AG09309 (cell line): ENCODE measurements at regions not wholly inside any gene's neighbourhood (a gene's known extent, or its start where the extent isn't known, plus 50 kb on each side); places are given as distances from the start of the nearest gene placed in this dataset.

Source experiments
- DNase-seq: peaks from one replicate; pipeline ENCODE4 v3.0.0-alpha.2; 2010; ENCODE audit warnings: low read depth
- H3K4me3 ChIP-seq: 2 replicates; pipeline ENCODE4 v1.5.1; 2011; ENCODE audit warnings: mild to moderate bottlenecking, low read depth, low read length, moderate library complexity; ENCODE audit not compliant: control insufficient read depth
- TF ChIP-seq, protein P1 (sequence below): IDR thresholded peaks from 2 replicates; pipeline ENCODE4 v1.5.1; 2011; ENCODE audit warnings: mild to moderate bottlenecking, low read depth, low read length, inconsistent platforms; ENCODE audit not compliant: insufficient read depth, control insufficient read depth; ENCODE audit errors: missing control alignments

DNA sequence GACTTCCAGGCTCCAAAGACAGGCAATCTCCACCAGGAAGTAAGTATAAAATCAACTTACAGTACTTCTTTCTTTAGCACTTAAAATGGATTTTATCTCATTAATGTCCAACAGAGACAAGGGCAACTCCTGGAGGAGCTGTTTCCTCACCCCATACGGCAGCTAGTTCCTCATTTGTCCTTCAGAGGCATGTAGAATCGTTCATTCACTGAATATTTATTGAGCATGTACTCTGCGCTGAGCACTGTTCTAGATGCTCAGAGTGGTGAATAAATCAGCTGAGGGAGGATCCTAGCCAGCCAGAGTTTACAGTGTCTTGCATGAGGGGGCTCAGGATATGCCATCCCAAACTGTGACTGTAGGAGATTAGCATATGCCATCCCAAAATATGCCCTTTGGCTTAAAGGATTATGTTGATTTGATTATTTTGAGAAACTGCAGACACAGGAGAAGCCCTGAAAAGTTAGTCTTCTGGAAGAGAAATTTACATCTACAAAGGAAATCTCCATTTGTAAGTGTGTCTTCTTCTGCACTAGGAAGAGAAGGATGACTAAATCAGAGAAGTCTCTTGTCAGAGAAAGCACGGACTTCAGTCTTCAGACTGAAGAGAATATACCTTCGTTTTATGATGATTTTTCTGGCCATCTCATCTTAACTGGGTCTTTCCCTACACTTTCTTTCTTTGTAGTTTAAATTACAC is 66.9 kb downstream of the BAMBI start:
- DNase-seq = no peak
- TF ChIP-seq, protein P1, sequence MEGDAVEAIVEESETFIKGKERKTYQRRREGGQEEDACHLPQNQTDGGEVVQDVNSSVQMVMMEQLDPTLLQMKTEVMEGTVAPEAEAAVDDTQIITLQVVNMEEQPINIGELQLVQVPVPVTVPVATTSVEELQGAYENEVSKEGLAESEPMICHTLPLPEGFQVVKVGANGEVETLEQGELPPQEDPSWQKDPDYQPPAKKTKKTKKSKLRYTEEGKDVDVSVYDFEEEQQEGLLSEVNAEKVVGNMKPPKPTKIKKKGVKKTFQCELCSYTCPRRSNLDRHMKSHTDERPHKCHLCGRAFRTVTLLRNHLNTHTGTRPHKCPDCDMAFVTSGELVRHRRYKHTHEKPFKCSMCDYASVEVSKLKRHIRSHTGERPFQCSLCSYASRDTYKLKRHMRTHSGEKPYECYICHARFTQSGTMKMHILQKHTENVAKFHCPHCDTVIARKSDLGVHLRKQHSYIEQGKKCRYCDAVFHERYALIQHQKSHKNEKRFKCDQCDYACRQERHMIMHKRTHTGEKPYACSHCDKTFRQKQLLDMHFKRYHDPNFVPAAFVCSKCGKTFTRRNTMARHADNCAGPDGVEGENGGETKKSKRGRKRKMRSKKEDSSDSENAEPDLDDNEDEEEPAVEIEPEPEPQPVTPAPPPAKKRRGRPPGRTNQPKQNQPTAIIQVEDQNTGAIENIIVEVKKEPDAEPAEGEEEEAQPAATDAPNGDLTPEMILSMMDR = no peak
- H3K4me3 ChIP-seq = no peak overlapping the region

DNA sequence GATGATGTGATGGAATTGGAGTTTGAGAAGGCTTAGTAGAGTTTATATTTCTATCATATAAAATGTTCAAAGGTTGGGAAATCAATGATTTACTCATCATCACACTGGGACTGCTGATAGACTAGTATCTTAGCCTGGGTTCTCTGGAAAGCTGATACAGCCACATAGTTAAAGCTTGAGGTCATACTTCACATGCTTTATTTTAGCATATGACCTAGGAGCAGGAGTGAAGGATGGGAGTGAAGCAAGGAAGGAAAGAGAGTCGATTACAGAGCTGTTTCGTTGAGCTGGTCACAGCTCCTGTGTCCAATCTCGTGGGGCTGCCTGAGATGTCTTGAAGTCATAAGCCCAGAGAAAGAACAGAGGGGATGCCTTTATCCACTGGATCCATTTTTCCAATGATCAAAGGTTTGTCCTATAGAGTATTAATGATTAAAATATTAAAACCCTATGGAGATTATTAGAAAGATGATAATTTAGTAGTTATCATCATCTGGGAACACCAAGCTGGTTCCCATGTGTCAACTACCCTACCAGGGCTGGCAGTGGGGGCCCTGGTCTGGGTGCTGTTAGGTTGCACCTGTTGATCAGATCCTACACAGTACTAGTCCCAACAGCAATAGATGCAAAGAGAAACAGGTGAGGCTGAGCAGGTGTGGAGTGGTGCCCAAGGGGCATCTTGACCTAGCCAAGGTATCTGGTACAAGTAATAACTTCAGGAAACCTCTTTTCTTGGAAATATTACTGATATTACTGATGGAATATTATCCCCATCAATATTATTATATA is 77.8 kb downstream of the BAMBI start:
- TF ChIP-seq, protein P1 = no peak
- DNase-seq = no peak
- H3K4me3 ChIP-seq = no peak overlapping the region

DNA sequence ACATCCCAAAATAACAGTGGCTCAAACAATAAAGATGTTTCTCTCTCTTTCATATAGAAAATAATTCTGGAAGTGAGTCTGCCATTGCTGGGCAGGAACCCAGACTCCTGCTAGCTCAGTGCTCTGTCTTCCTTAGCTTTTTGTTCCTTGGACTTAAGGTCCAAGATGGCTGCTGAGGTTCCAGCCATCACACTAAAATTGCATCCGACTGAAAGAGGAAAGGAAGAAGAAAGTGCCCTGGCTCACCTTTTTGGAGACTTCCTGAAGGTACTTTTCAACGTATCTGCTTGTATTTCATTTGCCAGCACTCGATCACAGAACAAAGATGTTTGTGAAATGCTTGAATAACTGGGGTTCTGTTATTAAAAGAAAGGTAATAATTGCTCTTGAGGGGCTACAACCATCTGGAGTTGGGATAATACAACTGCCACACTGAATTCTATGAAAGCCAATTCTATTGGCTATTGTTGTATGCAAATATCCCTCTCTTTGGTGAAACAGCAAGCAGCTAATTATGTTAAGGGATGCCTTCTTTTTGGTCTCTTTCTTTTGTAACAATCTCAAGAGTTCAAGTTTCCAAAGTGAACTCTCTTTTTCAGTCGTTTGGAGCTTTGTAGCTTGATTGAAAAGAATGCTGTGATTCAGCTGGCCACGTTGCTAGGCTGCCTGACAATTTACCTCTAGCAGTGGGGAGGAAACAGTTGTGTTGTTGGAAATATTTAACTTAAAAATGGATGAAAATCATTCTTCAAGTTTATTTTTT is 83.9 kb downstream of the BAMBI start:
- H3K4me3 ChIP-seq = no peak overlapping the region
- DNase-seq = no peak
- TF ChIP-seq, protein P1 = no peak

DNA sequence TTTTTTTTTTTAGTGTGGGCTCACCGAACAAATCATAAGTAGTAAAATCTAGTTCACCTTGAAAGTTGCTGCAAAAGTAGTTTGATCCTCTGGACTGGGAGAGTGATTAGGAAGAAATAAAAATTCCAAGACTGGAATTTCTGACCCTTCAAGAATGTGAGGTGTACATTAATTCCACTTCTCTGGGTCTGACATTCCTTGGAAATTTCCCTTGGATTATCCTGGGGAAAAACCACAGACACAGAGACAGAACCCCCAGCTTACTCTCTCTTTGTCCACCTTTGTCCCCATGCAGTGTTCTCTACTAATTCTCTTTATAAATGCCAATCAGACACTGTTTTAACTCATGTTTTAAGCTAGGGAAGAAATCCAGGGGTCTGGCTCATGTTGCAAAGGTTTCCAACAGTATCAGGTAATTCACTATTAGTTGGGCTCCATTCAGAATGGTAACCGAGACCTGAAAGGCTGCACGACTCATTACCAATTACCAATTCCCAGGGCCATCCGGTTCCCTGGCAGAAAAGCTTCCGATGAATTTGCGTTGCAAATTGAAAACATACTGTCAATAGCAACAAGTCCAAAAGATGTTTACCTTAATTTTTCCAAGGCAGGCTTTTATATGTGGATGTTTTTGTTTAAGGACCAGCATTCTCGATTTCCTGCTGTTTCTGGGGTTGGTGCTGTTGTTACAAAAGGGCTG is 86.3 kb downstream of the BAMBI start:
- DNase-seq = no peak
- H3K4me3 ChIP-seq = no peak overlapping the region
- TF ChIP-seq, protein P1 = no peak

DNA sequence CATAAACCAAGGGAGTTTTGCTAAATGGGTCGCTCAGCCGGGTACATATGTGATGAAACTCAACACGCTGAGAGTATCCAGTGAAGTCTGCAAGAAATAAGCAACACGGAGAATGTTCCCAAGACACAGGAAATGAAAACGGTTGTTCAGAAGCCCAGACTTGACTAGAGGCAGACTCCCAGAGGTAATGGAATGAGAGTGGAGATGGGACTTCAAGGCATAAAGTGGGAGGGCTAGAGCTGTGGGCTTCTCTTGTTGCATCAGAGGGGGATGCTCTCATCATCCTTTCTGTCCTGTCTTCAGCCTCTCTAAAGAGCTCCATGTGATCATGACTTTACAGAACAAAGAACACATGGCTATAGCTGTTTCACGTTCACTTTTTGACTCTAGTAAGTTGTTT is 88.3 kb downstream of the BAMBI start:
- DNase-seq = no peak
- no peak overlapping the region for H3K4me3 ChIP-seq
- TF ChIP-seq, protein P1 = no peak

DNA sequence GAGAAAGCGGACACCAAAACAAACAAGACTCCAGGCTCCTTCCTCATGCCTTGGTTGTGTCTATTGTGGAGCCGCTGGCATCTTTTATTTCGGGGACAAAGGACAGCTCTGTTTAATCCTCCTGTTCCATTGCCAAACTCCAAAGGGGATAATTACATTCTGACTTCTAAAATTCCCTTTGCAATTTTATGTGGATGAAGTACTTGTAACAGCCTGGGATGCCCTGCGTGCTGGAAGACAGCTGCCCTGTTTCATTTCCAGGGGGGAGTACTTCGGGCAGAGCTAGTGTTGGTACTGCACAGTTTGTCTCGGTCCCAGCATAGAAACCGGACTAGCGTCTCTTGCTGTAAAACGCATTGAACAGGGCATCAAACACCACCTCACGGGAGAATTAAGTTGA is 90.9 kb downstream of the BAMBI start:
- DNase-seq = no peak
- TF ChIP-seq, protein P1 = no peak
- H3K4me3 ChIP-seq = no peak overlapping the region
